ENCODE measurements at regions not wholly inside any gene's neighbourhood (a gene's known extent, or its start where the extent isn't known, plus 50 kb on each side); places are given as distances from the start of the nearest gene placed in this dataset.

GRCh38 chr19:29268721-29269393 is 55.9 kb upstream of the UQCRFS1 start:
- 0 out of 3 replicates have a peak, but pooled peaks cover 3% of the 10 kb centered on the region for H3K9me3 ChIP-seq
- H3K4me3 ChIP-seq, result no peak overlapping the region
- CTCF ChIA-PET, result interaction anchor here (0.7 to 1.5 kb wide), 2 partner anchors 35 to 259 kb away, joined by 3 to 4 read pairs; no protein-coding TSS in a partner anchor
- no peak overlapping the region for H3K4me2 ChIP-seq
- H3K27ac ChIP-seq, result no peak overlapping the region
- H3K4me1 ChIP-seq, result peaks cover 10% of the 10 kb centered on the region; the same call in 2 of the 3 replicates
- DNase-seq (ENCODE audit: low read depth in 1 of 2, low spot score in 1 of 2), result no peak
- WGBS (ENCODE audit: missing lambda C conversion rate), result 43% methylated on average over 25 of the region's 25 CpGs
- FAIRE-seq, result no peak
- ATAC-seq, result peak; percentile 16 to 20; a peak in 3 of 6 replicates
- POLR2A ChIA-PET, result no interaction called here
- TF ChIP-seq TFCP2L1 (CRISPR knock-in tag; IDR thresholded peaks at IDR 0.05) (no peak), MAZ (IDR thresholded peaks at IDR 0.05; ENCODE audit: borderline replicate concordance, low read depth, low read length) (no peak), POLR2AphosphoS2 (conservative IDR thresholded peaks at IDR 0.05; ENCODE audit: low read length) (no peak), HOXB5 (CRISPR knock-in tag; IDR thresholded peaks at IDR 0.05) (no peak), NPAS2 (CRISPR knock-in tag; IDR thresholded peaks at IDR 0.05; ENCODE audit: borderline replicate concordance) (no peak), RAD21 (conservative IDR thresholded peaks at IDR 0.05 in 1 of 2, IDR thresholded peaks at IDR 0.05 in 1 of 2) (no peak), ELK1 (IDR thresholded peaks at IDR 0.05; ENCODE audit: low read depth, low read length) (no peak), MAX (IDR thresholded peaks at IDR 0.05) (no peak), E2F6 (IDR thresholded peaks at IDR 0.05; ENCODE audit: borderline replicate concordance, low read depth) (no peak), KDM5A (IDR thresholded peaks at IDR 0.05) (no peak)

- Histone ChIP-seq H3K9me3 (0 out of 3 replicates have a peak, but pooled peaks cover 3% of the 10 kb centered on the region), H3K4me1 (peaks cover 14% of the 10 kb centered on the region; the same call in 2 of the 3 replicates), H3K27ac (no peak overlapping the region), H3K4me2 (no peak overlapping the region), H3K4me3 (no peak overlapping the region)
- no peak for FAIRE-seq
- no peak for ATAC-seq
- POLR2A ChIA-PET, result no interaction called here
- no peak for DNase-seq (ENCODE audit: low read depth in 1 of 2, low spot score in 1 of 2)
- CTCF ChIA-PET, result interaction anchor here (1.5 kb wide), 1 partner anchor 259 kb away, joined by 4 read pairs; no protein-coding TSS in a partner anchor
- 48% methylated on average over 10 of the region's 12 CpGs for WGBS (ENCODE audit: missing lambda C conversion rate)
- TF ChIP-seq POLR2AphosphoS2 (conservative IDR thresholded peaks at IDR 0.05; ENCODE audit: low read length), result no peak
- TF ChIP-seq ESRRA (IDR thresholded peaks at IDR 0.05; ENCODE audit: borderline replicate concordance, low read length), result no peak
- TF ChIP-seq RFX5 (IDR thresholded peaks at IDR 0.05), result no peak
- no peak for TF ChIP-seq E2F6 (IDR thresholded peaks at IDR 0.05; ENCODE audit: borderline replicate concordance, low read depth)
- no peak for TF ChIP-seq TP53 (CRISPR knock-in tag; IDR thresholded peaks at IDR 0.05)
- no peak for TF ChIP-seq RNF2 (IDR thresholded peaks at IDR 0.05; ENCODE audit: borderline replicate concordance, low read depth)
- no peak for TF ChIP-seq RCOR1 (IDR thresholded peaks at IDR 0.05; ENCODE audit: low read depth, low read length)
- no peak for TF ChIP-seq CHD2 (IDR thresholded peaks at IDR 0.05; ENCODE audit: low read length, partially characterized antibody)
- no peak for TF ChIP-seq GATA3 (IDR thresholded peaks at IDR 0.05; ENCODE audit: borderline replicate concordance)
- no peak for TF ChIP-seq USF2 (IDR thresholded peaks at IDR 0.05)
Observed at GRCh38 chr19:29269641-29270040, 56.7 kb upstream of the UQCRFS1 start.

- TF ChIP-seq MYC (IDR thresholded peaks at IDR 0.05; ENCODE audit: borderline replicate concordance, low read length) (no peak), PHF8 (IDR thresholded peaks at IDR 0.05; ENCODE audit: borderline replicate concordance, low read depth) (no peak), ZC3H11A (IDR thresholded peaks at IDR 0.05) (no peak)
- no peak overlapping the region for H3K4me3 ChIP-seq
- ChIA-PET POLR2A (no interaction called here), CTCF (interaction anchor here (0.6 to 5.3 kb wide), 4 partner anchors 9 to 257 kb away, joined by 3 to 50 read pairs (median 3); no protein-coding TSS in a partner anchor)
- H3K4me2 ChIP-seq, result no peak overlapping the region
- H3K4me1 ChIP-seq, result peaks cover 14% of the 10 kb centered on the region; the same call in 2 of the 3 replicates
- H3K27ac ChIP-seq, result no peak overlapping the region
- no peak for ATAC-seq
- 2% methylated on average over 3 of the region's 3 CpGs for WGBS (ENCODE audit: missing lambda C conversion rate)
- no peak for FAIRE-seq
- H3K9me3 ChIP-seq, result 0 out of 3 replicates have a peak, but pooled peaks cover 3% of the 10 kb centered on the region
- DNase-seq (ENCODE audit: low read depth in 1 of 2, low spot score in 1 of 2), result no peak
Observed at GRCh38 chr19:29271341-29271740, 58.4 kb upstream of the UQCRFS1 start.

All from A549 (cell line).